GM12865 (cell line): ENCODE measurements at regions not wholly inside any gene's neighbourhood (a gene's known extent, or its start where the extent isn't known, plus 50 kb on each side); places are given as distances from the start of the nearest gene placed in this dataset.
"Not testable (repeated sequence)": the region's sequence is repeated elsewhere in the genome, so short reads cannot be mapped to it uniquely, and the experiment has no call there.

Experiments
- DNase-seq: peaks from one replicate; pipeline ENCODE4 v3.0.0; 2010; ENCODE audit warnings: low read depth
- H3K4me3 ChIP-seq: 2 replicates; pipeline ENCODE4 v1.5.1; 2011; ENCODE audit warnings: mild to moderate bottlenecking, low read depth, low read length, control low read depth
- TF ChIP-seq, protein P1 (sequence below): IDR thresholded peaks from 2 replicates; pipeline ENCODE4 v1.5.1; 2011; ENCODE audit warnings: low read length, control low read depth, low read depth, inconsistent platforms; ENCODE audit not compliant: insufficient read depth; ENCODE audit errors: missing control alignments

- H3K4me3 ChIP-seq: no peak overlapping the region
- no peak for DNase-seq
- TF ChIP-seq, protein P1, sequence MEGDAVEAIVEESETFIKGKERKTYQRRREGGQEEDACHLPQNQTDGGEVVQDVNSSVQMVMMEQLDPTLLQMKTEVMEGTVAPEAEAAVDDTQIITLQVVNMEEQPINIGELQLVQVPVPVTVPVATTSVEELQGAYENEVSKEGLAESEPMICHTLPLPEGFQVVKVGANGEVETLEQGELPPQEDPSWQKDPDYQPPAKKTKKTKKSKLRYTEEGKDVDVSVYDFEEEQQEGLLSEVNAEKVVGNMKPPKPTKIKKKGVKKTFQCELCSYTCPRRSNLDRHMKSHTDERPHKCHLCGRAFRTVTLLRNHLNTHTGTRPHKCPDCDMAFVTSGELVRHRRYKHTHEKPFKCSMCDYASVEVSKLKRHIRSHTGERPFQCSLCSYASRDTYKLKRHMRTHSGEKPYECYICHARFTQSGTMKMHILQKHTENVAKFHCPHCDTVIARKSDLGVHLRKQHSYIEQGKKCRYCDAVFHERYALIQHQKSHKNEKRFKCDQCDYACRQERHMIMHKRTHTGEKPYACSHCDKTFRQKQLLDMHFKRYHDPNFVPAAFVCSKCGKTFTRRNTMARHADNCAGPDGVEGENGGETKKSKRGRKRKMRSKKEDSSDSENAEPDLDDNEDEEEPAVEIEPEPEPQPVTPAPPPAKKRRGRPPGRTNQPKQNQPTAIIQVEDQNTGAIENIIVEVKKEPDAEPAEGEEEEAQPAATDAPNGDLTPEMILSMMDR: no peak
Observed at GRCh38 chr9:75803130-75803529, 87.3 kb upstream of the PCSK5 start.

GRCh38 chr9:75810063-75810462, 80.4 kb upstream of the PCSK5 start:
- no peak overlapping the region for H3K4me3 ChIP-seq
- no peak for DNase-seq
- TF ChIP-seq, protein P1: no peak

DNA sequence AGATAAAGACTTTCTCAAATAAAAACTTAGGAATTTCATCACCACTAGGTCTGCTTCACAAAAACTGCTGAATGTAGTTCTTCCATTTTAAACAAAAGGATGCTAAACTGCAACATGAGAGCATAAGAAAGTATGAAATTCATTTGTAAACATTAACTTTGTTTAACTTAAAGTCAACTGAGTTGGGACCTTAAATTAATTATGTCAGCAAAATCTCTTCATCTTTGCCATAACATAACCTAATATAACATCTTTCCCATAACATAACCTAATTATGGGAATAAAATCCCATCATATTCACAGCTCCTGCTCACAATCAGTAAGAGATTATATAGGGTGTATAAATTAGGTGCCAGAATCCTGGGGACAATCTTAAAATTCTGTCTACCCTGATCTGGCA, 78.8 kb upstream of the PCSK5 start:
- TF ChIP-seq, protein P1: no peak
- no peak for DNase-seq
- H3K4me3 ChIP-seq: no peak overlapping the region

DNA sequence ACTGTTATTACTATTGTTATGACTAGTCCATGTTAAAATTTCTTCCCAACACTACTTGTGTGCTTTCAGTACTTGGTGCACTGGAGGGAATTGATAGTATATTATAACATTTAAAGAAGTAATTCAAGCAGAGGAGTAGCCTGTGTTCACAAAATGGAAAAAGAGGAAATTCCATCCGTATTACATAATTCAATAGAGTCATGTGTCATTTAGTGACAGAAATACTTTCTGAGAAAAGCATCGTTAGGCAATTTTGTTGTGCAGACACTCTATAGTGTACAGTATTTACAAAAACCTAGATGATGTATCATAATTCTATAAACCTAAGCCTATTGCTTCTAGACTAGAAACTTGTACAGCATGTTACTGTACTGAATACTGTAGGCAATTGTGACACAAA, 78.3 kb upstream of the PCSK5 start:
- TF ChIP-seq, protein P1: no peak
- DNase-seq: no peak
- H3K4me3 ChIP-seq: no peak overlapping the region

GRCh38 chr9:75814667-75815066, 75.8 kb upstream of the PCSK5 start:
- DNase-seq: no peak
- H3K4me3 ChIP-seq: no peak overlapping the region
- TF ChIP-seq, protein P1: no peak

DNA sequence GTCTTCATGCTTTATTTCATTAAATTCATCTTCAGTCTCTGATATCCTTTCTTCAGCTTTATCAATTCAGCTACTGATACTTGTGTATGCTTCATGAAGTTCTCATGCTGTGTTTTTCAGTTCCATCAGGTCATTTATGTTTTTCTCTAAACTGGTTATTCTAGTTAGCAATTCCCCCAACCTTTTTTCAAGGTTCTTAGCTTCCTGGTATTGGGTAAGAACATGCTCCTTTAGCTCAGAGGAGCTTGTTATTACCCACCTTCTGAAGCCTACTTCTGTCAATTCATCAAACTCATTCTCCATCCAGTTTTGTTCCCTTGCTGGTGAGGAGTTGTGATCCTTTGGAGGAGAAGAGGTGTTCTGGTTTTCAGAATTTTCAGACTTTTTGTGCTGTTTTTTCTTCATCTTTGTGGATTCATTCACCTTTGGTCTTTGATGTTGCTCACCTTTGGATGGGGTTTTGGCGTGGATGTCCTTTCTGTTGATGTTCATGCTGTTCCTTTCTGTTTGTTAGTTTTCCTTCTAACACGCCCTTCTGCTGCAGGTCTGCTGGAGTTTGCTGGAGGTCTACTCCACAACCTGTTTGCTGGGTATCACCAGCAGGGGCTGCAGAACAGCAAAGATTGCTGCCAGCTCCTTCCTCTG, 69.9 kb upstream of the PCSK5 start:
- not testable (repeated sequence) for H3K4me3 ChIP-seq

GRCh38 chr9:75823151-75823550, 67.3 kb upstream of the PCSK5 start:
- H3K4me3 ChIP-seq: no peak overlapping the region
- DNase-seq: no peak
- TF ChIP-seq, protein P1: no peak

More for the DNA sequence above, 69.9 kb upstream of the PCSK5 start:
- not testable (repeated sequence) for DNase-seq
